T-helper 22 cell (primary cell): ENCODE measurements at regions not wholly inside any gene's neighbourhood (a gene's known extent, or its start where the extent isn't known, plus 50 kb on each side); places are given as distances from the start of the nearest gene placed in this dataset.

Source experiments
- DNase-seq: peaks from one replicate; pipeline ENCODE4 v3.0.0-alpha.2; 2020; ENCODE audit warnings: low read depth

DNA sequence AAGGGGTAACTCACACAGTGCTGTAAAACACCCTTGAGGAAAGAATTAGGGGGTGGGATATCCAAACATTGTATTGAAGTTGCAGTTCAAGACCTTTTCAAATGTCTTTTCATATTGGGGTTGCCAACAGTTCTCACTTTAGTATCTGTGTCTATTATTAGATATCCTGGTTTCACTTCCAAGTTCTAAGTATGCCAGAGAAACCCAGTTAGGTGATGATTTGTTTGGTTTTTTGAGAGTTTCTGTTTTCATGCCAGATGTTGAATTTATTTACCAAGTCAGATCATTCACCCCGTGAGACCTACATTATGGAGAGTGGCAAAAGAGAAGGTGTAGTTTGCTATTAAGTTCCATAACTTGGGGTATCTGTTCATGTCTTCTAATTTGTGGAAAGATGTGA is 64.5 kb downstream of the C9orf152 start:
- no peak for DNase-seq

DNA sequence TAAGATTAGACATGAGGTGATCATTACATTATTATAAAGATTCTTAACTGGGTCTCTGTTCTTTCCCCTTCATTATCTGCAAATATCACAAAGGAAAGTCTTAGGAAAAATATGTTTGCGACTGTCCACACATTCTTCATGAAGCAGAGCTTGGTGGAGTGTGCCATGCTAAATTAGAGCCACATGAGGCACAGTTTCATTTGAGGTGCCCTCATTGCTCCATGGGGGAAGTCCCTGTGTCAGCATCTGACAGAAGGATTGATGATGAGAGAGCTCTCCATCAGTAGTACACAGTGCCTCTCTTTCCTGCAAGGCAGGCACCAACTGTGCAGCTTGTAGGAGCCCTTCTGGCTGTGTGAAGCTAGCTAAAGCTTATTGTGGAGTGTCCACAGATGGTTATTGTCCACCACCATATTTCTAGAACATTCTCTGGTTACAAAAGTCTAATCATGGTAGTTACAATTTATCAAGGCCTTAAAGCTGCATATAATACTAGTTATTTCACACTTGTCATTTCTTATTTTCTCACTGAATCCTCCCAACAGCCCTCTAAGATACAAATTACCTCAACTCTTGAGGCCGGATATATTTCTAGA is 63.9 kb downstream of the C9orf152 start:
- DNase-seq: no peak

DNA sequence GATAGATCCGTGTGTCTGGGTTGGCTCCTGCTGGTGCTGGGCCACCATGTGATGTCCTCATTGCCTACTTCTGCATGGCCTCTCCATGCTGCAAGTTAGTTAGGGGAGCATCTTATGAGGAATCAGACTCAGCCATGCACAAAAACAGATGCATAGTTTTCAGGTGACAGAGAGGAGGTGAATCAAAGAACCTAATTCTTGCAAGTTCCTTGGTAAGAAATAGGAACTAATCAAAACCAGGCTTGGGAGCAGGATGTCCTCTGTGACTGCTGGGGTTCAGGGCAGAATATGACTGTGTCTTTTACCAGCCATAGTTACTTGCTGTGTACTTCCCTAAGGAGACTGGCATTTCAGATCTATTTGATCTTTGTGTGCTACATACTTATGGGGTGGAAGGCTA is 61.6 kb downstream of the C9orf152 start:
- DNase-seq: no peak

DNA sequence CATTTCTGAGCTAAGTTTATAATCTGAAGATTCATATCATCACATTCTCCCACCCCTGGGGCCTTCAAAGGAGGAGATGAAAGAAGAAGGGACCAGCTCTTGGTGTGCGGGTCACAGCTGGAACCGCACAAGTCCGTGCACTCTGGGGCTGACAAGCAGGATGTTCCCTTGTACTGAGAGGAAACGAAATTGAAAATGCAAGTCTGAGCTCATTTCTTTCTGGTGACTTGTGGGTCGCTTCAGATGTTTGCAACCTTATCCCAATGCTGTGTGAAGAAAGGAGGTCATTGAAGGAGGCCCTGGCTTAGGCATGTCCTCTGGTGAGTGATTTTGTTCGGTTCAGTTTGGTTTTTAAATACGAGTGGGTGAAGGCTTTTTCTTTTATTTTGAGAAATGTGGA is 59.6 kb downstream of the C9orf152 start:
- DNase-seq: no peak

DNA sequence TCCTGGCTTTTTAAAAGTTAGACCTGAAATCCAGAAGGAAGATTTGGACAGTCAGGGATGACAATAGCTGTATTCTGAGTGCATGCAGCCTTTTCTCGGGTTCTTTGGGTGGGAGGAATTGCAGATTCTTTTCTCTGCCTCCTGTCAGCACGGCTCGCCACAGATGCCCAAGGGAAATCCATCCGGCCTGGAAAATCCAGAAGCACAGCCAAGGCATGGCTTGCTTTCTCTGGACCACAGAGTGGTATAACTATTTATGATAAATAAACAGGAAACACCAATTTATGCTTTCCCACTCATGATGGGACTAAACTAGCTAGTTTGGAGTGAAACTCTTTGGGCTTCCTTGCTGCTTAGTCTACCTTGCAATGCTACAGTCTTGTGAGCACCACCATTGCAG is 59.1 kb downstream of the C9orf152 start:
- DNase-seq: no peak
